Smooth muscle cell (in vitro differentiated cells): ENCODE measurements at regions not wholly inside any gene's neighbourhood (a gene's known extent, or its start where the extent isn't known, plus 50 kb on each side); places are given as distances from the start of the nearest gene placed in this dataset.
A peak's percentile ranks its signal among the peaks of the same experiment; 100 is the strongest.

Source experiments
- DNase-seq: peaks from one replicate; lab custom pipeline; 2025; ENCODE audit not compliant: unreplicated experiment; lab: John Stamatoyannopoulos, UW
- H2AFZ ChIP-seq: fragments of 200-600 bp; sonication (generic); 2 replicates; pipeline ENCODE4 v1.6.0; 2016; ENCODE audit warnings: antibody characterized with exemption, low read depth, mild to moderate bottlenecking
- H3F3A ChIP-seq: fragments of 200-600 bp; sonication (generic); 2 replicates; pipeline ENCODE4 v1.6.0; 2017; ENCODE audit warnings: antibody characterized with exemption, low read depth
- H3K27ac ChIP-seq: fragments of 200-600 bp; sonication (generic); 2 replicates; pipeline ENCODE4 v1.5.1; 2016; ENCODE audit warnings: low read depth, mild to moderate bottlenecking
- H3K27me3 ChIP-seq: fragments of 200-600 bp; sonication (generic); 2 replicates; pipeline ENCODE4 v1.6.1; 2016; ENCODE audit warnings: low read depth, mild to moderate bottlenecking
- H3K36me3 ChIP-seq: fragments of 200-600 bp; sonication (generic); 2 replicates; pipeline ENCODE4 v1.5.1; 2016; ENCODE audit warnings: low read depth
- H3K4me1 ChIP-seq: fragments of 200-600 bp; sonication (generic); 2 replicates; pipeline ENCODE4 v1.5.1; 2016; ENCODE audit warnings: low read depth
- H3K4me2 ChIP-seq: fragments of 200-600 bp; sonication (generic); 2 replicates; pipeline ENCODE4 v1.6.0; 2016; ENCODE audit warnings: mild to moderate bottlenecking
- H3K4me3 ChIP-seq: fragments of 200-600 bp; sonication (generic); 2 replicates; pipeline ENCODE4 v1.5.1; 2016; ENCODE audit warnings: mild to moderate bottlenecking
- H3K79me2 ChIP-seq: fragments of 200-600 bp; sonication (generic); 2 replicates; pipeline ENCODE4 v1.6.0; 2016; ENCODE audit warnings: low read depth, mild to moderate bottlenecking
- H3K9ac ChIP-seq: fragments of 200-600 bp; sonication (generic); 2 replicates; pipeline ENCODE4 v1.6.0; 2016; ENCODE audit warnings: low read depth
- H3K9me3 ChIP-seq: fragments of 200-600 bp; sonication (generic); replicated peaks from 2 replicates; pipeline ENCODE4 v1.5.1; 2016; ENCODE audit warnings: low read depth
- H4K20me1 ChIP-seq: fragments of 200-600 bp; sonication (generic); 2 replicates; pipeline ENCODE4 v1.6.0; 2016; ENCODE audit warnings: low read depth
- WGBS: methylation state at CpG from one replicate; pipeline ENCODE4 v1.1.7; 2016; ENCODE audit warnings: low lambda C conversion rate; 5-methylcytosine and 5-hydroxymethylcytosine counted together
- TF ChIP-seq, protein P1 (sequence below): fragments of 200-600 bp; sonication (generic); IDR thresholded peaks from 2 replicates; pipeline ENCODE4 v1.5.1; 2017; ENCODE audit warnings: borderline replicate concordance, mild to moderate bottlenecking, antibody characterized with exemption; ENCODE audit not compliant: insufficient read depth, poor library complexity, severe bottlenecking

- Histone ChIP-seq H3K79me2 (no peaks in the 10 kb centered on the region), H2AFZ (peak overlapping the region; percentile 80), H4K20me1 (no peaks in the 10 kb centered on the region), H3K27ac (no peak overlapping the region), H3F3A (no peaks in the 10 kb centered on the region), H3K4me3 (no peak overlapping the region), H3K27me3 (no peaks in the 10 kb centered on the region), H3K9ac (no peak overlapping the region), H3K4me1 (no peaks in the 10 kb centered on the region), H3K36me3 (no peaks in the 10 kb centered on the region), H3K4me2 (peak overlapping the region; percentile 81), H3K9me3 (no peaks in the 10 kb centered on the region)
- TF ChIP-seq, protein P1, sequence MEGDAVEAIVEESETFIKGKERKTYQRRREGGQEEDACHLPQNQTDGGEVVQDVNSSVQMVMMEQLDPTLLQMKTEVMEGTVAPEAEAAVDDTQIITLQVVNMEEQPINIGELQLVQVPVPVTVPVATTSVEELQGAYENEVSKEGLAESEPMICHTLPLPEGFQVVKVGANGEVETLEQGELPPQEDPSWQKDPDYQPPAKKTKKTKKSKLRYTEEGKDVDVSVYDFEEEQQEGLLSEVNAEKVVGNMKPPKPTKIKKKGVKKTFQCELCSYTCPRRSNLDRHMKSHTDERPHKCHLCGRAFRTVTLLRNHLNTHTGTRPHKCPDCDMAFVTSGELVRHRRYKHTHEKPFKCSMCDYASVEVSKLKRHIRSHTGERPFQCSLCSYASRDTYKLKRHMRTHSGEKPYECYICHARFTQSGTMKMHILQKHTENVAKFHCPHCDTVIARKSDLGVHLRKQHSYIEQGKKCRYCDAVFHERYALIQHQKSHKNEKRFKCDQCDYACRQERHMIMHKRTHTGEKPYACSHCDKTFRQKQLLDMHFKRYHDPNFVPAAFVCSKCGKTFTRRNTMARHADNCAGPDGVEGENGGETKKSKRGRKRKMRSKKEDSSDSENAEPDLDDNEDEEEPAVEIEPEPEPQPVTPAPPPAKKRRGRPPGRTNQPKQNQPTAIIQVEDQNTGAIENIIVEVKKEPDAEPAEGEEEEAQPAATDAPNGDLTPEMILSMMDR = no peak
- 47% methylated on average over 4 of the region's 4 CpGs for WGBS
- DNase-seq = no peak
These were observed 200.7 kb downstream of the SOCS6 start for GRCh38 chr18:70489571-70489970.

GRCh38 chr18:70469916-70470315 lies 181.1 kb downstream of the SOCS6 start:
- Histone ChIP-seq H3K4me1 (no peaks in the 10 kb centered on the region), H3K4me3 (no peak overlapping the region), H3K9ac (no peak overlapping the region), H3F3A (no peaks in the 10 kb centered on the region), H3K36me3 (no peaks in the 10 kb centered on the region), H2AFZ (peak overlapping the region; percentile 5), H3K27me3 (no peaks in the 10 kb centered on the region), H4K20me1 (no peaks in the 10 kb centered on the region), H3K27ac (no peak overlapping the region), H3K79me2 (no peaks in the 10 kb centered on the region), H3K9me3 (no peaks in the 10 kb centered on the region), H3K4me2 (no peak overlapping the region)
- 36% methylated on average over 5 of the region's 5 CpGs for WGBS
- TF ChIP-seq, protein P1 = no peak
- DNase-seq = no peak

DNA sequence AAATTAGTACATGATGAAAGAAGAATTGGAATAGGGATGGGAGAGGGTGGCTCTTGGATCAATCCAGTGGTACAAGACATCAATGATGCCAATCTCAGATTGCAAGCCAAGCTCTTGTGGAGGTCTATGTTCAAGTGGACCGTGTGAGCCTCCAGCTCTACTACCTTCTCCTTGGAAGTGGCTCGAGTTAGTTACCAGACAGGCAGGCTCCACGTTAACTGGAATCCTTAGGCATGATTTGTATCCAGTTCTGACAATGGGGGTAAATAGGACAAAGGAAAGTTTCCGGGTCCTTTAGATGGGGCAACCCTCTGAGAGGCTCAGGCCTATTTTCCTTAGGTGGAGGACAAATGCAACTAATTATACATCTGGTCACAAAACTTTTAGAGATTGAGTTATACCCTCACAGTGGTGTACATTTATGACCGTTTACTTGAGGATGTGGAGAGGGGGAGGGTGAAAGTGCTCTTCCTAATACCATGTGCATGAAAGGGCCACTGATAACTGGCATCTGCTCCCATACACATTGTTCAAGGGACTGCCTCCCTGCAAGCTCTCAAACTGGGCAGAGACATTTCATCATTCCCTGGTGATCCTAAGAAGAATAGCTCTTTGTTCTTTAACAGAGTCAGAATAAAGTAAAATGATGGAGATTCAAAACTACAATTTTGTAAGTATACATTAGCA lies 180.2 kb downstream of the SOCS6 start:
- no peaks in the 10 kb centered on the region for H4K20me1 ChIP-seq
- H3K79me2 ChIP-seq = no peaks in the 10 kb centered on the region
- no peaks in the 10 kb centered on the region for H3K27me3 ChIP-seq
- no peak overlapping the region for H3K9ac ChIP-seq
- no peak overlapping the region for H3K4me2 ChIP-seq
- H3K27ac ChIP-seq = no peak overlapping the region
- whole genome bisulfite sequencing = 84% methylated on average over 5 of the region's 5 CpGs
- H3F3A ChIP-seq = no peaks in the 10 kb centered on the region
- H3K36me3 ChIP-seq = no peaks in the 10 kb centered on the region
- no peak overlapping the region for H2AFZ ChIP-seq
- no peak overlapping the region for H3K4me3 ChIP-seq
- TF ChIP-seq, protein P1 = no peak
- no peaks in the 10 kb centered on the region for H3K4me1 ChIP-seq
- no peak for DNase-seq
- H3K9me3 ChIP-seq = no peaks in the 10 kb centered on the region

DNA sequence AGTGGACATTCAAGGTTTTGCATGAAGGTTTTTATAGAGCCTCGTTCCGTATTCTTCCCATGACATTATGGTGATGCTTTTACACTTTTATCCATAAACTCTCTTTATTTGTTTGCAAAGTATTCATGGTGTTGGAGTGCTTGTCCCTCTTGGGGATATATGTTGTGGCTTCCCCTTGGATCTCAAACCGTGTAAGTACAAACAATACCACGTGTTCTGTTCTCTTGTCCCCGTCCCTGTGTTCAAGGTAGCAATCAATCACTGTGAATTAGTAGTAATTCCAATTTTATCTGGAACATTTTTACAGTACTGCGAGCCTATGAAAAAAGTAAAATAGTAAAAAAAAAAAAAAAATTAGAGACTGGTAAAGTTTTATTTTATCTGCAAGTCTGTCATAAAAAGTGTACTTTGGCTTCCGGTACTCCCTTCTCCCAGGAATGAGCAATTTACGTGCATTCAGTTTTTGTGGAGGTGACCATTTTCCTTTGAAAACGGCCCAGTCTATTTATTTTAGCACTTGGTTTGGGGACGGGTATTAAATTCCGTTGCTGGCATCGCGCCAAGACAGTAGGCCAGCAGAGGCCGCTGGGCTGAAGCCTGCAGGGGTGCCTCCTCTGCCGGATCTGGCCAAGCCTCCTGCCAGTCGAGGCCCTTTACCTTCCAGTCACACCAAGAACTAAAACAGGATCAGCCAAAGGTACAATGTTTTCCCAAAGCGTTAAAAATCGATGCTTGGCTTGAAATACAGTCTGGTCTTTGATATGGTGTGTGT lies 175.7 kb downstream of the SOCS6 start:
- no peaks in the 10 kb centered on the region for H3K79me2 ChIP-seq
- peak; percentile 23 for DNase-seq
- no peaks in the 10 kb centered on the region for H3K27me3 ChIP-seq
- H2AFZ ChIP-seq = peak overlapping the region; percentile 1
- H3K4me2 ChIP-seq = peak overlapping the region; percentile 78
- TF ChIP-seq, protein P1 = peak; percentile 17
- no peaks in the 10 kb centered on the region for H3K36me3 ChIP-seq
- H3K9ac ChIP-seq = no peak overlapping the region
- H3F3A ChIP-seq = no peaks in the 10 kb centered on the region
- H3K4me1 ChIP-seq = no peaks in the 10 kb centered on the region
- WGBS = 32% methylated on average over 18 of the region's 18 CpGs
- peak overlapping the region; percentile 46 for H3K4me3 ChIP-seq
- no peaks in the 10 kb centered on the region for H4K20me1 ChIP-seq
- H3K9me3 ChIP-seq = no peaks in the 10 kb centered on the region
- H3K27ac ChIP-seq = no peak overlapping the region
